Hepatocyte (in vitro differentiated cells): ENCODE measurements at regions not wholly inside any gene's neighbourhood (a gene's known extent, or its start where the extent isn't known, plus 50 kb on each side); places are given as distances from the start of the nearest gene placed in this dataset.

Experiments used
- EZH2 ChIP-seq: fragments of 200-600 bp; sonication (generic); IDR thresholded peaks from 2 replicates; pipeline ENCODE4 v1.6.1; 2016; ENCODE audit warnings: antibody characterized with exemption, mild to moderate bottlenecking, borderline replicate concordance
- TF ChIP-seq, protein P1 (sequence below): fragments of 200-600 bp; sonication (generic); IDR thresholded peaks from 2 replicates; pipeline ENCODE4 v1.5.1; 2016; ENCODE audit warnings: antibody characterized with exemption, mild to moderate bottlenecking; ENCODE audit not compliant: poor library complexity

DNA sequence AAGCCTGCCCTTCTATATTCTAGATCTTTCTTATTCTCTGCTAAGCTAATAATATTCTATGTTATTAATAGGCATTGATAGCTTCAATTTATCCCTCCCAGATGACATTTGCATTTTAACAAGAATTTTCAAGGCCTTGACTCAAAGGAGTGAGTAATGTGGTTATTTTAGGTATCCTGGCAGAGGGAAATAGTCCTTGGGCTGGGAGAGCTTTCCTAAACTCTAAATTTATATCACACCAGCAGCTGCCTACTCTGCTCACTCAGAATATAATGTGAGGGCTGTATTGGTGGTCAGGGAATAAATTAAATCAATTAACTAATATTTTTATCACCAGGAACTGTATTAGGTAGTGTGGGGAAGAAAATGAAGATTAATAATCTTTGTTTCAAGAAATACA lies 74.8 kb upstream of the ADAM23 start:
- no peak for TF ChIP-seq EZH2
- TF ChIP-seq, protein P1, sequence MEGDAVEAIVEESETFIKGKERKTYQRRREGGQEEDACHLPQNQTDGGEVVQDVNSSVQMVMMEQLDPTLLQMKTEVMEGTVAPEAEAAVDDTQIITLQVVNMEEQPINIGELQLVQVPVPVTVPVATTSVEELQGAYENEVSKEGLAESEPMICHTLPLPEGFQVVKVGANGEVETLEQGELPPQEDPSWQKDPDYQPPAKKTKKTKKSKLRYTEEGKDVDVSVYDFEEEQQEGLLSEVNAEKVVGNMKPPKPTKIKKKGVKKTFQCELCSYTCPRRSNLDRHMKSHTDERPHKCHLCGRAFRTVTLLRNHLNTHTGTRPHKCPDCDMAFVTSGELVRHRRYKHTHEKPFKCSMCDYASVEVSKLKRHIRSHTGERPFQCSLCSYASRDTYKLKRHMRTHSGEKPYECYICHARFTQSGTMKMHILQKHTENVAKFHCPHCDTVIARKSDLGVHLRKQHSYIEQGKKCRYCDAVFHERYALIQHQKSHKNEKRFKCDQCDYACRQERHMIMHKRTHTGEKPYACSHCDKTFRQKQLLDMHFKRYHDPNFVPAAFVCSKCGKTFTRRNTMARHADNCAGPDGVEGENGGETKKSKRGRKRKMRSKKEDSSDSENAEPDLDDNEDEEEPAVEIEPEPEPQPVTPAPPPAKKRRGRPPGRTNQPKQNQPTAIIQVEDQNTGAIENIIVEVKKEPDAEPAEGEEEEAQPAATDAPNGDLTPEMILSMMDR = no peak
